ENCODE measurements at regions not wholly inside any gene's neighbourhood (a gene's known extent, or its start where the extent isn't known, plus 50 kb on each side); places are given as distances from the start of the nearest gene placed in this dataset.

DNA sequence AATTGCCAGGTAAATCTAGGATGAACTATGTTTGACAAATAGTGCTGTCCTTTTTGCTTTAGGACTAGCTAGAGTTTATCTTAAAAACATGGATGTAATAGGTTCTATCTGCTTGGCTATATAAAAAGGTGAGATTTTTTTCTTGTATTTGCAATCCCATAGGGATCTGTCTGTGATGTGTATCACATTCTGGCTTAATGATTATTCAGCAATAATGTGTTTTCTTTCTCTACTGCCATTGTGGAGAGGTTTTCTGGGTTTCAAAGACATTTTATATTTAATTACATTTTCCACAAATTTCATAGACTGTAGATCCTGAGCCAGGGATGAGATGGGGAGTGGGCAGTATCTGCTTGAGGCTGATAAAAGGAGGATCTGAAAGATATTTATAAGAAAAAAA lies 277.8 kb upstream of the SLITRK5 start:
- TF ChIP-seq GATA3 (IDR thresholded peaks at IDR 0.05; ENCODE audit: low read depth, low read length), result no peak
- no peak for TF ChIP-seq GATA2 (IDR thresholded peaks at IDR 0.05; ENCODE audit: low read depth, low read length)

GRCh38 chr13:87398047-87398446 lies 273.1 kb upstream of the SLITRK5 start:
- TF ChIP-seq GATA3 (IDR thresholded peaks at IDR 0.05; ENCODE audit: low read depth, low read length), result no peak
- no peak for TF ChIP-seq GATA2 (IDR thresholded peaks at IDR 0.05; ENCODE audit: low read depth, low read length)

DNA sequence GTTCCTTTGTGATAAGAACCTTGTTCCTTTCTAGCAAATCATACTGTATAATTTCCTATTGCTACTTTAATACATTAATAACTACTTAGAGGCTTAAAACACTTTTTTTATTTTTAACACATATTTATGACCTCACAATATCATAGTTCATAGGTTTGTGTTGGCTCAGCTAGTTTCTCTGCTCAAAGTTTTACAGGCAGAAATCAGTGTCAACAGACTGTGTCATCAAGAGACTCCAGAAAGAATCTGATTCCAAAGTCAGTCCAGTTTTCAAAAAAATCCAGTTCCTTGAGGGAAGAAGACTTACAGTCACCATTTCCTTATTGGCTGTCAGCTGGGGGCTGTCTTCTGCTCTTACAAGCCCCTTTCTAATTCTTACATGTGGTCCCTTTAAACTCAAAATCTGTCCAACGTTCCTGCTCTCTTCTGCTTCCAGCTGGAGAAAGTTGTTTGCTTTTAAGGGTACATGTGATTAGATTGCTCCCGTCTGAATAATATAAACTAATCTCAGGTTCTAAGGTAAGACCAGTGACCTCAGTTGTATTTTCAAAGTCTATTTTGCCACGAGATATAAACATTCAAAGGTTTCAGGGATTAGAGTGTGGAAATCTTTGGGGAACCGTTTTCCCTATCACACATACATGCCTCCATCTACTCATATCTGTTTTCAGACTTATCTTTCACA lies 267.3 kb upstream of the SLITRK5 start:
- TF ChIP-seq GATA3 (IDR thresholded peaks at IDR 0.05; ENCODE audit: low read depth, low read length), result no peak
- no peak for TF ChIP-seq GATA2 (IDR thresholded peaks at IDR 0.05; ENCODE audit: low read depth, low read length)

- TF ChIP-seq GATA3 (IDR thresholded peaks at IDR 0.05; ENCODE audit: low read depth, low read length), result no peak
- no peak for TF ChIP-seq GATA2 (IDR thresholded peaks at IDR 0.05; ENCODE audit: low read depth, low read length)
These were observed 244.4 kb upstream of the SLITRK5 start for GRCh38 chr13:87426742-87427141.

GRCh38 chr13:87444135-87444534 lies 227.0 kb upstream of the SLITRK5 start:
- TF ChIP-seq GATA2 (IDR thresholded peaks at IDR 0.05; ENCODE audit: low read depth, low read length), result no peak
- TF ChIP-seq GATA3 (IDR thresholded peaks at IDR 0.05; ENCODE audit: low read depth, low read length), result no peak

- TF ChIP-seq GATA2 (IDR thresholded peaks at IDR 0.05; ENCODE audit: low read depth, low read length) (no peak), GATA3 (IDR thresholded peaks at IDR 0.05; ENCODE audit: low read depth, low read length) (no peak)
These were observed 218.9 kb upstream of the SLITRK5 start for GRCh38 chr13:87452281-87452680.

GRCh38 chr13:87453244-87453643 lies 217.9 kb upstream of the SLITRK5 start:
- TF ChIP-seq GATA3 (IDR thresholded peaks at IDR 0.05; ENCODE audit: low read depth, low read length) (no peak), GATA2 (IDR thresholded peaks at IDR 0.05; ENCODE audit: low read depth, low read length) (no peak)

GRCh38 chr13:87459419-87459818 lies 211.8 kb upstream of the SLITRK5 start:
- TF ChIP-seq GATA3 (IDR thresholded peaks at IDR 0.05; ENCODE audit: low read depth, low read length) (no peak), GATA2 (IDR thresholded peaks at IDR 0.05; ENCODE audit: low read depth, low read length) (no peak)

- TF ChIP-seq GATA3 (IDR thresholded peaks at IDR 0.05; ENCODE audit: low read depth, low read length) (no peak), GATA2 (IDR thresholded peaks at IDR 0.05; ENCODE audit: low read depth, low read length) (no peak)
These were observed 173.7 kb upstream of the SLITRK5 start for GRCh38 chr13:87497426-87497825.

GRCh38 chr13:87498681-87499080 lies 172.5 kb upstream of the SLITRK5 start:
- TF ChIP-seq GATA2 (IDR thresholded peaks at IDR 0.05; ENCODE audit: low read depth, low read length) (no peak), GATA3 (IDR thresholded peaks at IDR 0.05; ENCODE audit: low read depth, low read length) (no peak)

GRCh38 chr13:87524775-87525174 lies 146.4 kb upstream of the SLITRK5 start:
- no peak for TF ChIP-seq GATA3 (IDR thresholded peaks at IDR 0.05; ENCODE audit: low read depth, low read length)
- TF ChIP-seq GATA2 (IDR thresholded peaks at IDR 0.05; ENCODE audit: low read depth, low read length), result no peak

DNA sequence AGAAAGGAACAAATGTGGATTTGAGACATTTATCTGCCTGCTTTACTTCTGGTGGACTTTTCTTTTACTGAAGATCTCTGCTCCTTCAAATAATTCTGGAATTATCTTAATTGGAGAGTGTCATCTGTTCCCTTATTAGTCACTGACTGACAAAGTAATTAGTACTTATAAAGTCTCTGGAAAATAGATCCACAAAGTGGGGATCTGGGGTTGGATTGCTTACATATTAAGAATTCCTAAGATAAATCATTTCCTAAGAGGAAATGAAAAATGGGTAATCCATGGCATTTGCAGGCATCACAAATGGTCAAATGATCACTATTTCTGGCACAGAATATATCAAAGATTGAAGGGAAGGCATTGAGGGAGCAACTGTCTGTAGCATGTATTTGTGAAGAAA lies 137.4 kb upstream of the SLITRK5 start:
- TF ChIP-seq GATA2 (IDR thresholded peaks at IDR 0.05; ENCODE audit: low read depth, low read length) (no peak), GATA3 (IDR thresholded peaks at IDR 0.05; ENCODE audit: low read depth, low read length) (no peak)

- TF ChIP-seq GATA2 (IDR thresholded peaks at IDR 0.05; ENCODE audit: low read depth, low read length) (no peak), GATA3 (IDR thresholded peaks at IDR 0.05; ENCODE audit: low read depth, low read length) (no peak)
These were observed 135.3 kb upstream of the SLITRK5 start for GRCh38 chr13:87535911-87536310.

- TF ChIP-seq GATA2 (IDR thresholded peaks at IDR 0.05; ENCODE audit: low read depth, low read length) (no peak), GATA3 (IDR thresholded peaks at IDR 0.05; ENCODE audit: low read depth, low read length) (no peak)
These were observed 134.7 kb upstream of the SLITRK5 start for GRCh38 chr13:87536499-87536898.

GRCh38 chr13:87536899-87537298 lies 134.3 kb upstream of the SLITRK5 start:
- TF ChIP-seq GATA3 (IDR thresholded peaks at IDR 0.05; ENCODE audit: low read depth, low read length), result no peak
- no peak for TF ChIP-seq GATA2 (IDR thresholded peaks at IDR 0.05; ENCODE audit: low read depth, low read length)

GRCh38 chr13:87537951-87538350 lies 133.2 kb upstream of the SLITRK5 start:
- no peak for TF ChIP-seq GATA2 (IDR thresholded peaks at IDR 0.05; ENCODE audit: low read depth, low read length)
- TF ChIP-seq GATA3 (IDR thresholded peaks at IDR 0.05; ENCODE audit: low read depth, low read length), result no peak
